GM08714 (cell line): ENCODE measurements at regions not wholly inside any gene's neighbourhood (a gene's known extent, or its start where the extent isn't known, plus 50 kb on each side); places are given as distances from the start of the nearest gene placed in this dataset.

Source experiments
- H3K4me3 ChIP-seq: fragments of 200-500 bp; sonication (Bioruptor generic); 2 replicates; pipeline ENCODE4 v1.5.1; 2014; ENCODE audit warnings: mild to moderate bottlenecking, low read length, inconsistent platforms
- ZNF274 ChIP-seq: IDR thresholded peaks from 2 replicates; pipeline ENCODE4 v1.6.1; 2012; ENCODE audit warnings: mild to moderate bottlenecking, low read depth, low read length

DNA sequence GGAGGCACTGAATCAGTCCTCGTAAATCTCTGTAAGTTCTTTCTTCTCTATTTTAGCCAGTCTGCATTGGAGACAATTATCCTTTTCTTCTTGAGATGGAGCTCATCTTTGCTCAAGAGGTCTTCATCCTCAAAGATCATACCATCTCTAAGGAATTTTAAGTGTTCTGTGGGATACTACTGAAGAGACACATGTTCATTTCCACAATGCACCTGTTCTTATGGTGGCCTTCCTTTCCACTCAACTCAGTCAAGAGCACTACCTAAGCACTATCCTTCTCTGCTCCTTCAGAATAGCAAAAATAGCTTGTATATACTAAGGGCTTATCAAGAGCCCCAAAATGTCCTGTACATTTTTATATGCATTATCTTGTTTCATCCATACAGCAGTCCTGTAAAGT, 214.0 kb downstream of the KLF5 start:
- H3K4me3 ChIP-seq: no peak overlapping the region
- no peak for TF ChIP-seq ZNF274

DNA sequence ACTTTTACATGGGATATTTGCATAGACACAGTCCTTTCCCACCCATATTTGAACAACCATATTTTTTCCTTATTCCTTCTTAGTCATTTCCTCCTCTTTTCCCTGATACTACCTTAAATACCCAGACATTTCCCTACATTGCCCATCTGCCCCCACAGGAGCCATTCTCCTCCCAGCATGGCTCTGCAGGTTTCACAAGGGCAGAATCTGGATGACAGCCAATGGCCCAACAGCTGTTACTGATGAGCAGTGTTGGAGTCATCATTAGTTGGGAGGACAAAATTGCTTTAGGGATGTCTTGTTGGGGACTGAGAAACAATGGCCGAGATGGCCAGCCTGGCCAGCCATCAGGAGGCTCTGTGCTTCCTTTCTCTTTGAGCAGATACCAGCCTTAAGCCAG, 209.5 kb downstream of the KLF5 start:
- TF ChIP-seq ZNF274: no peak
- no peak overlapping the region for H3K4me3 ChIP-seq

DNA sequence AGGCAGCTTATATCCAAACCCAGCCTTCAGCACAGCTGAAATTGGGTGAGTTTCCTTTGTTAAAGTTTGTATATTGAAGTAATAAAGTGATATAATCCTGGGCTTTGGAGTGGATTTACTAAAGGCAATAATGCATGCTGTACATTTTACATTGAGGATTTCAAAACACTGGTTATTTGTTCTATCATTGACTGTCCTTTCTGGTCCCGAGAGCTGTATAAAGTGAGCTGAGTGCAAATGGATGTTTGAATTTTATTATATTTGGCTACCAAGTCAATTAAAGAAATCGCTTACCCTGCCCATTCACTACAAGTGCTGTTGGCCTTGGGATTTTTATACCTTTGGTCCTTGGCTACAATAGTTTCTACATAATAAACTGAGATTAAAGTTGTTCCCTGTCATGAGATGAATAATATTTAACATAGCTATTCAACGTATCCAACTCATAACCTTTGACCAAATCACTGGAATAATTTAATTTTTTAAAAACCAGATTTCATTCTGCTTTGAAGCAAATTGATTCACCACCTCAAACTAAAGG, 207.9 kb downstream of the KLF5 start:
- no peak for TF ChIP-seq ZNF274
- no peak overlapping the region for H3K4me3 ChIP-seq

DNA sequence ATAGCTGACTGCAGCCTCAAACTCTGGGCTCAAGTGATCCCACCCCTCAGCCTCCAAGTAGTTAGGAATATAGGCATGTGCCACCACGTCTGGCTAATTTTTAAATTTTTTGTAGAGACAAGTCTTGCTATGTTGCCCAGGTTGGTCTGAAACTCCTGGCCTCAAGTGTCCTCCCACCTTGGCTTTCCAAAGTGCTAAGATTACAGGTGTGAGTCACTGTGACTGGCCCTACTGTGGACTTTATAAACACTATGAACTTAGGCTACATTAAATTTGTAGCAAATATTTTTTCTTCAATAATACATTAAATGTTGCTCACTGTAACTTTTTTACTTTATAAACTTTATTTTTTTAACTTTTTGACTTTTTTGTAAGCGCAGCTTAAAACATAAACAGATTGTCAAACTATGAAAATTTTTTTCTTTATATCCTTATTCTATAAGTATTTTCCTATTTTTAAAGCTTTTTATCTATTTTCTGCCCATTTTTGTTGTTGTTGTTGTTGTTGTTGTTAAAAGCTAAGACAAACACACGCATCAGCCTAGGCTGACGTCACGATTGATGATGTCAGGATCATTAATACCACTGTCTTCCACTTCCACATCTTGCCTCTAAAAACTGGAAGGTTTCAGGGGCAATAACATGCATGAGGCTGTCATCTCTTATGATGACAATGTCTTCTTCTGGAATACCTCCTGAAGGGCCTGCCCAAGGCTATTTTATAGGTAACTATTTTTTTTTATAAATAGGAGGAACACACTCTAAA, 204.2 kb downstream of the KLF5 start:
- TF ChIP-seq ZNF274: no peak
- H3K4me3 ChIP-seq: no peak overlapping the region

DNA sequence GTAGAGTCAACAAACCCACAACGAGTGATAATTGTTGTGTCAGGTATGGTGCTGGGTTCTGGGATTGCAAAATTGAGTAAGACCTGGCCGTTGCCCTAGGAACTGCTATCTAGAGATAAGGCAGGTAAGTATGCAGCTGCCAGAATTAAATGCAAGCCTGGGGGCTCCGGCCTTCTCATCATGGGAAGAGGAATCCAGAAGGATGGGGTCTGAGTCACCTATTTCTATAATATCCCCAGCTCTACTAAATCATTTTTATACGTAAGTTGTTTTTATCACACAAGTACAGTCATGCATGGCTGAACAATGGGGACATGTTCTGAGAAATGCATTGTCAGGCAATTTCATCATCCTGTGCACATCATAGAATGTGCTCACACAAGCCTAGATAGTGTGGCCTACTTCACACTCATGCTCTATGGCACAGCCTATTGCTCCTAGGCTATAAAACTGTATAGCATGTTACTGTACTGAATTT, 203.0 kb downstream of the KLF5 start:
- H3K4me3 ChIP-seq: no peak overlapping the region
- TF ChIP-seq ZNF274: no peak

DNA sequence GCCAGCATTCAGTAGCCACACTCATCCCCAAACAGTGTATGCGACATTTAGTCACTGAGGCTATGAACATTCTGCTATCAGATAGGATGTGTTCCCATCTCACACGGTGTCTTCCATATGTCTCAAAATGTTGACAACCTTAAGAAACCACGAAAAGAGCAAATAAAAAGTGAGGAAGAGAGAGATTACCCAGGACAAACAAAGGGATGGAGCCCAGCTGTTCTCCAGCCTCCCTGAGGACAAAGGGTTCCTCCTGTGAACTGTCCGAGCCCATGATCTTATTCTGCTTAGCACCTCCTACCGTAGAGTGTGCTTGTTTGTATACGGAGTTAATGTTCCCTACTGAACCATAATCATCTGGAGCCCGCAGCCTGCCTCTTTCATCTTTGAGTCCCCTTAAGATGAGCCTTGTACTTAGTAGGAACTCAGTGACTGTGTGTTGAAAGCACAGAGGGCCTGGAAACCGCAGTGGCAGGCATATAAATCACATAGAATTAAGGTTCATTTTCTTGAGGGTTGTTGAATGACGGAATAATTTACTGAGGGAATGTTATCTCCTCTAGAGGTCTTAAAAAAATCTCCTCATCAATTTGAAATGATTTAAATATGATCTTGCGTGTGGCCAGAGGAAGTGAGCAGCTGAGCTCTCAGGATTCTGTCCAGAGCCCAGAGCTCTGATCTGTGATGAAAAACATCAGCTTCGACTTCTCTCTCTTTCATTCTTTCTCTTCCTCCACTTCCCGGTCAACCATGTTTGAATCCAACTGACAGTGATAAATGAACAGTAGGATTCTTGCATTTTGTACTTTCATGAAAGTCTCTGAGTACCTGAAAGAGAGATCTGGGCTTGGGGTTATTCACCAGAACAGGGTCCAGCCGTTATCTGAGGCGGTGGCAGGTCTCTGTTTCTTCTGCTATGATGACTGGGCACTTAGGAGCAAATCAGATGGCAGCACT, 200.5 kb downstream of the KLF5 start:
- no peak for TF ChIP-seq ZNF274
- no peak overlapping the region for H3K4me3 ChIP-seq

DNA sequence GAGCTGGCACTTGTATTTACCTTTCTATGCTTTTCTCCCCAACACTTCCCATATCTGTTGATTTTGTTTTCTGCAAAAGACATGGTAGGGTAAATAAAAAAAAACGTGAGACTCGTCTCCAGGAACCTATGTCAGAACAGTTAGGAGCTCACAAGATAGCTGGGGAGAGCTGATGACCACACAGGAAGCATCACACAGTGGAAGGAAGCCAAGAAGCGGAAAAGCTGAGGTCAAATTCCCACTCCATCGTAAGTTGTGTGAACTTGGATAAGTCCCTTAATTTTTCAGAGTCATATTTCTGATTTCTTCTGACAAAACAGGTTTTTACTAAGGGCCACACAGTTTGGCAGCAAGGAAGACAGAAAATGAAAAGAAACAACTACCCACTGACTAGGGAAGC, 199.6 kb downstream of the KLF5 start:
- no peak for TF ChIP-seq ZNF274
- no peak overlapping the region for H3K4me3 ChIP-seq

DNA sequence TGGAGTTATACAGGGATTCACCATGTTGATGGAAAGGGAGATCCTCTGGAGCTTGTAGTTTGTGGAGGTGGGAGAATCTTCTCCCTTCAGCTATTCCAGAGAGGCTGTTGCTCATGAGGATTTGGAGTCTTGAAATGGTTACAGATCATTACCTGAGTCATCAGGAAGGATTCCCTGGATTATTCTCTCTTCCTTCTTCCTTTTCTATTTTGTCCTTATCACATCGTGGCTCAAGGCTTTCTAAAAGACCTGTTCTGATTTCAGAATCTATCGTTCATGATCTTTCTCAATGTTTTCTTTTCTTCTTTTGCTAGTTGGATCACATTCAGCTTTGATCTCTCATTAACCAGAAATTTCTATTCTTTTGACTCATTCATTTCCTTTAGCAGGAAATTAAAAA, 196.0 kb downstream of the KLF5 start:
- no peak for TF ChIP-seq ZNF274
- H3K4me3 ChIP-seq: no peak overlapping the region

DNA sequence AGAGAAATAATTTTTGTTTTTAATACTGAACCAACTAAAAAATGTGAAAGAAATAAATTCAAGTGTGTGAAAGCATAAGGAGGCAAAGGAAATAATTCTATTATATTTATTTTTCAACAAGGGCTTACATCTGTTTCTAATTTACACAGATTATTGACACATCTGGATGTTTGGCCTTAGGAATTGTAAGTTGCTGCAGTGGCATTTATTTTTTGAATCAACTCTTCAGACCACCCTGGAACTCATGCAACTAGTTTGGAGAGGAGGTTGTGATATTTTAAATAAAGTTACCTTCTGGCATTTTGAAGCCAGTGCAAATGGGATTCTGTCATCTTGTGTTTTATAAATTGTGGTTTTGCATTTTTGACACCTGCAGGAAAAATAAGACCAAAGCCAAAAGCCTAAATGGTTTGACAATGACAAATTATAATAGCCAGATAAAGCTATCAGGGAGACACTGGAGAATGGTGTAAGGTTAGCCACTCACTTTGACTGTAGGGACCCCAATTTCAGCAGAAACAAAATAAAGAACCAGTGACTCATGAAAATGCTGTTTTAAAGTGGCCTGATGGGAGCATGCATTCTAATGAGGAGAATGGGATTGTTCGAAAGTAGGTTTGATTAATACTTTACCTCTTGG, 192.9 kb downstream of the KLF5 start:
- no peak for TF ChIP-seq ZNF274
- no peak overlapping the region for H3K4me3 ChIP-seq

DNA sequence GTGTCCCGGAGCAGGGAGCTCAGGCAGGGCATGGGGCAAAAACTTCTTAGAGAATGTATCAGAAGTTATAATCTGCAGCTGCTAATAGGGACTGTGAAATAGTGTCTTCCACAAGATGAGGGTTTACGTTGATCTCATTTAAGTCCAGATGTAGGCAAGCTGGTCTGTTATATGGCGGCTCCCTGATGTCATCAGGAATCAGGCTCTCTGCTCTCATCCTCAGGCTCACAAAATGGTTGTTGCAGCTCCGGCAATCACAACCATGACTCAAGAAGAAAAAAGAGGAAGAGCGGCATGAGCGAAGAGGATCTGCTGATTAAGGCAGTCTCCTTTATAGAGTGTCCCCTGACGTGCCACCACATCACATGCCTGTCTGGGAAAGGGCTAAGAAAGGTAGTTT, 191.3 kb downstream of the KLF5 start:
- TF ChIP-seq ZNF274: no peak
- H3K4me3 ChIP-seq: no peak overlapping the region

DNA sequence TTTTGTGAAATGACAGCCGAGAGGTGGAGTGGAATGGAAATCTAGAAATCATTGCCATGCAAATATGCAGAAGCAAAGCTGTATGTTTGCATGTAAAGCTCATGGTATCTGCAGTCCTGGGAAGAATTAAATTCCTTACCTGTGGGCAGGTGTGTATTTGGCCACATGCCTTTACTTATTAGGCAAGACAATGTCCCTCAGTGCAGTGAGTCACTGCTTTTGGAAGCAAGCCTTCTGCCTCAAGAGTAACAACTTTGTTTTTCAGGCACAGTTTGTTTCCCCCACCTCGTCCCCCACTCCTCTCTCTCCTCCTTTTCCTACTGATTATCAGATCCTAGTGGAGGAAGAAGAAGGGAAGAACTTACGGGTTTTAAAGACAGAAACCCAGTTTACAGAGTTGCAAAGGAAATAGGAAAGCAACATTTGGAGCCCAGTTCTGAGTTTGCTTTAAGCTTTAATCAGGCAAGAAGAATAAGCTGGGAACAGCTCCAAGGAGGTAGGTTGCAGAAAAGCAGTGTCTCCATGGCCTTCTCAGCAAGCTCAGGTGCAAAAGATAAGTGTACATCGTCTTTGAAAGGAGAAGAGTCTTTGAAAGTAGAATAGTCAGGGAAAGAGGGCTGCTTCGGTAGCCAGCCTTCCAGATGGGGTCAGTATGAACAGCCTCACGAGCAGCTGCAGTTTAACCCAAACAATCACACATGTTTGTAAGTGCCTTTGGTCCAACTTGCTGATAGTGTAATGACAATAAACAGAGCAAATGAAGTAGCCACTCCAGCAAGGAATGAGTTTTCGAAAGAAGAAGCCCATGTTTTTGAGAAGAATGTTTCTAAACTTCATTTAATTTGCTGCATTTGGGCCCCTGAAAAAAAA, 190.1 kb downstream of the KLF5 start:
- H3K4me3 ChIP-seq: no peak overlapping the region
- TF ChIP-seq ZNF274: no peak

DNA sequence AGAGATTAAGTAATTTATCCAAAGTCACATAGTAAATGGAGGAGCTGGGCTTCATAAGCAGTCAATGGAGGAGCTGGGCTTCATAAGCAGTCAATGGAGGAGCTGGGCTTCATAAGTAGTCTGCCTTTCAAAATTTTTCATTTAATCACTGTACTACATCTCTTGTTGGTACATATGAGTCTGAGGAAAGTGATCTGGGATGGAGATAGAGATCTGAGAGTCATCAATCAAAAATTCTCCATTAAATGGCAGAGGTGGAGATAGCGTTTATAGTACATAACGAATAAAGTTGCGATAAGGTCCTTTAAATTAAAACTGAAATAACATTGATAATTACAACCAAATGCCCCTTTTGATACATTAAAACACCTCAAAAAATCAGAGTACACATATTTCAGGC, 189.3 kb downstream of the KLF5 start:
- H3K4me3 ChIP-seq: no peak overlapping the region
- TF ChIP-seq ZNF274: no peak

DNA sequence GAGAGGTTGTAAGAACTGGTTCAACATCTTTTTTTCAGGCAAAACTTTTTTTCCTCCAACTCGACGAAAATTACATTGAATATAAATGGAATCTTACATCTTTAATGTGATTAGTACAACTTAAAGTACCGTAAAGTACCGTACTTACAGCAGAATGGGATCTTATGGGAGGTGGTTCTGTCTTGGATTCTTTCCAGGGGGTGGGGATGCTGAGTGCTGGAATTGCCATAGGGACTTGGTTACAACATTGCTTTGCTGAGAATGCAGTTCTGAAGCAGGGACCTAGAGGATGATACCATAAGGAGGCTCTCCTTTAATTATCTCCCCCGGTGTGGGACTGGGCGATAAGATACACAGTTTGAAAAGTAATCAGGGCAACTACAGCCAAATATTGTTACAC, 186.4 kb downstream of the KLF5 start:
- H3K4me3 ChIP-seq: no peak overlapping the region
- TF ChIP-seq ZNF274: no peak
